T-helper 1 cell treated with Interleukin-12 subunit alpha and Interleukin-12 subunit beta and Interleukin-4 antibody, amounts not matched to agents 30 ng/mL and 1 ng/mL, for 36 hours (primary cell): ENCODE measurements at regions not wholly inside any gene's neighbourhood (a gene's known extent, or its start where the extent isn't known, plus 50 kb on each side); places are given as distances from the start of the nearest gene placed in this dataset.
"Not testable (repeated sequence)": the region's sequence is repeated elsewhere in the genome, so short reads cannot be mapped to it uniquely, and the experiment has no call there.

ENCODE experiments used
- intact Hi-C: fragments of 100-400 bp; cut with micrococcal nuclease; formaldehyde crosslinking; loops from one replicate; pipeline ENCODE4 v1.15.1; 2024

DNA sequence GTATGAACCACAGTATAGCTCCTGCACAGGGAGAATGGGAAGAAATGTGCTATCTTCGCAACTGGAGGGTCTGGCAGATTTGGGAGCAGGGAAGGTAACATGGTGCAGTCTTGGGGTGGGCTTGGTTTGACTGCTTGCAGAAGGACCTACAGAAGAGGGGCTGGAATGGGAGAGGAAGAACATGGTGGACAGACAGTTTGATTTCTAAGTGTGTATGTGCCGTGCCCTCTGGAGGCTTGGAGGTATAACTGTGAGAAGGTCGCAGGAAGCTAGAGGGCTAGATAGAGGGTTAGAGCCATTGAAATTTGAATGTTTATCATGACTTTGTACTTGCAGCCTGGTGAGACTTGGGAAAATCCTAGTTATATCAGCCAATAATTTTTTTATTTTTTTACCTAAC is 169.2 kb downstream of the SQOR start:
- intact Hi-C loops, result no loop called here

DNA sequence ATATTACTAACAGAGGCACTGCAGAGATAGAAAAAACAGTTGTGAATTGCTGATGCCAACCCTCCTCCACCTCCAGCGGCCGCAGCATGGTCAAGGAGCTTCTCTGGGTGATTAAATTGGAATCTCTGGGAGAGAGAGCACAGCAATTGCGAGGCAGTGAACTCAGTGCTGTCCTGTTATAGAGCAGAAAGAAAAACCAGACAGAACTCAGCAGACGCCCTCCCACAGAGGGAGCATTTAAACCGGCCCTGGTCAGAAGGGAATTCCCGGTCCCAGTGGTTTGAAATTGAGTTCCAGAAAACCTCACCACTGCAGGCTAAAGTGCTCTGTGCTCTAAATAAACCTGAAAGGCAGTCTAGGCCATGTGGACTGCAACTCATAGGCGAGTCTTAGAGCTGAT is 175.4 kb downstream of the SQOR start:
- intact Hi-C loops, result no loop called here

DNA sequence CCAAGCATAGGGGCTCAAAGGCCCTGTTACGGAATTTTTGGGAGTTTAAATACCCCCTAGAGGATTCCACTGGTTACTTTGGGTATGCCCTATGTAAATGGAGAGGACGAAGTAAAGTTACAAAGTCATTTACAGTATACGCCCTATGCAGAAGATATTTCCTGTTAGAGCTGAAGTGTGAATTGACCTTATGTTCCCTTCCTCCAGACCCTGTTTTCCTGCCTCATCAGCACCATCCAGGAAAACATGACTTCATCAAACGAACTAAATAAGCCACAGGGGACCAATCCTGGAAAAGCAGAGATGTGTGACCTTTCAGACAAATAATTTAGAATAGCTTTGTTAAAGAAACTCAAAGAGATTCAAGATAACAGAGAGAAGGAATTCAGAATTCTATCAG is 177.4 kb downstream of the SQOR start:
- intact Hi-C loops, result no loop called here

DNA sequence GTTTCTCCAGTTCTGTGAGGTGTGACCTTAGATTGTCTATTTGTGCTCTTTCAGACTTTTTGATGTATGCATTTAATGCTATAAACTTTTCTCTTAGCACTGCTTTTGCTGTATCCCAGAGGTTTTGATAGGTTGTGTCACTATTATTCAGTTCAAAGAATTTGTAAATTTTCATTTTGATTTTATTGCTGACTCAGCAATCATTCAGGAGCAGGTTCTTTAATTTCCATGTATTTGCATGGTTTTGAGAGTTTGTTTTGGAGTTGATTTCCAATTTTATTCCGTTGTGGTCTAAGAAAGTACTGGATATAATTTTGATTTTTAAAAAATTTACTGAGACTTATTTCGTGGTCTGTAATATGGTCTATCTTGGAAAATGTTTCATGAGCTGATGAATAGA is 182.7 kb downstream of the SQOR start:
- intact Hi-C loops, result not testable (repeated sequence)

DNA sequence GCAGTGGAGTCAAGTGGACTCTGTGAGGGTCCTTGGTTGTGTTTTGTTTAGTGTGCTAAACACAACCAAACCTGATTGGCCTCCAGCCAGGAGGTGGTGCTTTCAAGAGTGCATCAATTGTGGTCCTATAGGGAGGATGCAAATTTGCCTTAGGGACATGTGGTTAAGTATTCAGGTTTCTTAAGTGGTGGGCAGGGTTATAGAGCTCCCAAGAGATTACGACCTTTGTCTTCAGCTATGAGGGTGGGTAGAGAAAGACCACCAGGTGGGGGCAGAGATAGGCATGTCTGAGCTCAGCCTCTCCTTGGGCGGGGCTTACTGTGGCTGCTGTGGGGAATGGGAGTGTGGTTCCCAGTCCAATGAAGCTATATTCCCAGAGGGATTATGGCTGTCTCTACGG is 186.6 kb downstream of the SQOR start:
- intact Hi-C loops, result no loop called here

DNA sequence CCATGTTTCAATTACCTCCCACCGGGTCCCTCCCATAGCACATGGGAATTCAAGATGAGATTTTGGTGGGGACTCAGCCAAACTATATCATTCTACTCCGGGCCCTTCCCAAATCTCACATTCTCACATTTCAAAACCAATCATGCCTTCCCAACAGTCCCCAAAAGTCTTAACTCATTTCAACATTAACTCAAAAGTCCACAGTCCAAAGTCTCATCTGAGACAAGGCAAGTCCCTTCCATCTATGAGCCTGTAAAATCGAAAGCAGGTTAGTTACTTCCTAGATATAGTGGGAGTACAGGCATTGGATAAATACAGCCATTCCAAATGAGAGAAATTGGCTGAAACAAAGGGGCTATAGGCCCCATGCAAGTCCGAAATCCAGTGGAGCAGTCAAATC is 188.1 kb downstream of the SQOR start:
- intact Hi-C loops, result not testable (repeated sequence)

DNA sequence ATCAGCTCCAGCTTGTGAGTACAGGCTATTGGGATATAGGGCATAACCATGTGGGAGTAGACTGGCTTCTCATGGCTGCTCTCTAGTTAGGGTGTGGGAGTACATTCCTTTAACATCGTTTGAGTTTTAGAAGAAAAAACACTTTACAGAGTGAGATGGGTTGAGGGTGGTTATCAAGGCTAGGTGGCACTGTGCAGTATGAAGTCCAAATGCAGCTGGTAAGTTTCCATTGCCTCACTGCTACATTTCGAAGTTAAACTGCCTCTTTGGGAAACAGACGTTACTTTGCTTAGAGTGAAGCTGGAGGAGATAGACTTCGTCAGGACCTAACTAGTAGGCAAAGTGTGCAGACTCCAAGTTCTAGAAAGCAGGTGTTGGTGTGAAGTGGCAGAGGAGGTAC is 192.4 kb downstream of the SQOR start:
- intact Hi-C loops, result no loop called here

DNA sequence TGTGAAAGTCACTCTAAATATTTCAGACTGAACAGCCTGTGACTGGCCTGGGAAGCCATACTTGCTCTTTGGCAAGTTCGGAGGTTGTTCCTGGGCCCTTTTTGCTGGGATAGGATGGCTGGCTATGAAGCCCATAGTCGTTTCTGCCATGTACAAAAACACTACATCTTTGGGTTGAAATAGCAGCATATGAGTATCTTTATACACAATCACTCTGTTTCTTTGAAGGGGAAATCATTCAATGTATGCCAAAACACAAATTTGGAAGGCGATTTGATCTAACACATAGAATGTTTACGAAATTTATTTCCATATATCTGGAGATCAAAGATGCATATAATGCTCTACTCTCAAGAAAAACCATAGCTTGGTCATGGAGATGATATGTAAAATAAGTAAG is 192.9 kb downstream of the SQOR start:
- intact Hi-C loops, result no loop called here

DNA sequence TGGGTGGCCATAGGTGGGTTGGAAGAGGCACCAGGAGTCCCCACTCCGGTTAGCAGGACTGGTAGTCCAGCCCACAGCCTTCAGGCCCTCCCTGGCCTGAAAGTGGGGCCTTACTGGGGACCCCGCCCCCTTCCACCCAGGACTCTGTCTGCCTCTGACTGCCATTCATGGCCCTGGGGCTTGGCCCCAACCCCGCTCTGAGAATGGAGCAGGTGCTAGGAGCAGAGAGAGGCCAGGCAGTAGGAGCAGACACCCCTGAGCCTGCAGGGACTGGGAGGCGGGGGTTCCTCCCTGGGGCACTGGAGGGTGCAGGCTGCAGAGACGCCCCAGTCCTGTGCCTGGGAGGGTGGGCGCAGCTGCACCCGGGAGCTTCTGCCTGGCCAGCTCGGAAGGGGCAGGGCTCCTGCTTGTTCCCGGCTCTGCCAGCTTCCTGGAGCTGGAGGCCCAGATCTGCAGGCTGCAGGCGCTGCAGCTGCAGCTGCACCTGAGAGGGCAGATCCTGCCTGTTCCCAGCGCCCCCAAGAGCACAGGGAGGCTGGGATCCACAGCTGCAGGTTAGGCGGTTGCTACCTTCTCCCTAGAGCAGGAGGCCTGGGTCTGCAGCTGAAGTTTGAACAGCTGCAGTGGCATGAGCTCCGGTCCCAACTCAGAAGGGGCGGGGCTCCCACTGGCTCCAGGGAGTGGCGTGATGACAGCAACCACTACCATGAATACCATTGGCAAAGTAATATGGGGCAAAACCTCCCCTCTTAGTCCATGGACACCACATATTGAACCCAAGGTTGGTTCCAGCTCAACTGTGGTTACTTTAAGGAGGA is 194.7 kb downstream of the SQOR start:
- intact Hi-C loops, result no loop called here

DNA sequence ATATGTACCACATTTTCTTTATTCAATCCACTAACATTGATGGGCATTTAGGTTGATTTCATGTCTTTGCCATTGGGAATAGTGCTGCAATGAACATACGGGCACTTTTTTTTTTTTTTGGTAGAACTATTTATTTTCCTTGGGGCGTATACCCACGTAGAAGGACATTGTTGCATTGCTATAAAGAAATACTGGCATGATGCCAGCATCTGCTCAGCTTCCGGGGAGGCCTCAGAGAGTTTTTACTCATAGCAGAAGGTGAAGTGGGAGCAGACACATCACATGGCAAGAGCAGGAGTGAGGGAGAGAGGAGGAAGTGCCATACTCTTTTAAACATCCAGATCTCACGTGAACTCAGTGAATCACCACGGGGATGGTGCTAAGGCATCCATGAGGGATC is 197.0 kb downstream of the SQOR start:
- intact Hi-C loops, result no loop called here

DNA sequence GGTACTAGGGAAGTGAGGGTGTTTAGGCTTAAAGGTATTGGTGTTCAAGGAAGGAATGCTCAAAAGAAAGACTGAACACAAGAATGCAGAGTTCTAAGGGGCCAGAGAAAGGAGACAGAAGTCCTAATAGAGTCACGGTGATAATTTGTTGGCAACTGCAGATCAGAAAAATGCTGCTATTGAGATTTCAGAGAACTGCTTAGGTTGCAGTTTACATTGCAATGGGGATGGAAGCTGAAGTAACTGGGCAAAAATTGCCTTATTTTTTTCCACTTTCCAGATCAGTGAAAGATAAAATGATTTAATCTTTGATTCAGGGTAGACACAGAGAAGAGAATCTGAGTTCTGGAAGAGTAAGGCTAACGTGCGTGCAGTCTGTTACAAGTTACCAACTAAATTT is 199.8 kb downstream of the SQOR start:
- intact Hi-C loops, result no loop called here

DNA sequence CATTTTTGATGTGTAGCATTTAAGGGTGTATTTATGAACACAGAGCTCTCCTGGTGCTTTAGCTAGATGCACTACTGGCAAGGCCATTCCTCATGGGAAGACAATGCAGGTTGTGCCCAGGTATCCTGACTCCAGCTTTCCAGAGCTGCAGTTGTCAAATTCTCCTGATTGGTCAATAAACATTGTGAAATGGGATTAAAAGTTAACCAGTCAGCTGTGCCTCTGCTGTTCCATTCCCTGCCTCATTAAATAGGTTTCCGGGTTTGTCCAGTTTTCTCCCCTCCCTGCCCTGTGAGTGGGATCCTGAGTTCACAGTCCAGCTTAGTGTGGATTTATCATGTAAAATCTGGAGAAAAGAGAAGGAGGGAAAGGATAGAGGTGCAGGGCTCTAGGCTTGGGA is 207.3 kb downstream of the SQOR start:
- intact Hi-C loops, result no loop called here

DNA sequence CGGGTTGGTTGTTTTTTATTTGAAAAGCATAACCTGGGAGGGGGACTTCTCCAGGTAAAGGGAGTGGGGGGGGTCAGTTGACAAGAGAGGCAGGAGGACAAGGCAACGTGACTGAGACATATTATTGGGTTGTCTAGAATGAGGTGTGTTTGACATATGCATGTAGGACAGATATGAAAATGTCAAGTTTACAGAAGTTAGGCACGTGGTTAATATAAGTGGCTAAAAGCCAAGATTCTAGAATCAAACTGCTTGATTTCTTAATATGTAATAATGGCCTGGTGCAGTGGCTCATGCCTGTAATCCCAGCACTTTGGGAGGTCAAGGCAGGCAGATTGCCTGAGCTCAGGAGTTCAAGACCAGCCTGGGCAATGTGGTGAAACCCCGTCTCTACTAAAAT is 212.8 kb downstream of the SQOR start:
- intact Hi-C loops, result no loop called here

DNA sequence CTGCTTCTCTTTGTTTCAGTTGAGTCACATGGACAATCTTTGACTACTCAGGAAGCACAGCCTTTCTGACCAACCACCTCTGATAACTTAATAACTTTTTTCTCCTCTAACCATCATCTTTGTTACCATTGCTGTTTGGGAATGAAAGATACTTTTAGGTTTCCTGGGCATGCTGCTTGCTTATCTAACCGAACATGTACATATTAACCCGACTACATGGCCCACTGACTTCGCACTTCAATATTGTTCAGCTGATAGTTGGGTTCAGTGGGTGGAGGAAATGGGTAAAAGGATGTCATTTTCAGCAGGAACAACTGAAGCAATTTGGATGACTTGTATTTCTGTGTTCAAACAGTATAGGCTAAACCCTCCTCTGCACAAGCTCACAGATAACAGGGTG is 214.3 kb downstream of the SQOR start:
- intact Hi-C loops, result no loop called here

DNA sequence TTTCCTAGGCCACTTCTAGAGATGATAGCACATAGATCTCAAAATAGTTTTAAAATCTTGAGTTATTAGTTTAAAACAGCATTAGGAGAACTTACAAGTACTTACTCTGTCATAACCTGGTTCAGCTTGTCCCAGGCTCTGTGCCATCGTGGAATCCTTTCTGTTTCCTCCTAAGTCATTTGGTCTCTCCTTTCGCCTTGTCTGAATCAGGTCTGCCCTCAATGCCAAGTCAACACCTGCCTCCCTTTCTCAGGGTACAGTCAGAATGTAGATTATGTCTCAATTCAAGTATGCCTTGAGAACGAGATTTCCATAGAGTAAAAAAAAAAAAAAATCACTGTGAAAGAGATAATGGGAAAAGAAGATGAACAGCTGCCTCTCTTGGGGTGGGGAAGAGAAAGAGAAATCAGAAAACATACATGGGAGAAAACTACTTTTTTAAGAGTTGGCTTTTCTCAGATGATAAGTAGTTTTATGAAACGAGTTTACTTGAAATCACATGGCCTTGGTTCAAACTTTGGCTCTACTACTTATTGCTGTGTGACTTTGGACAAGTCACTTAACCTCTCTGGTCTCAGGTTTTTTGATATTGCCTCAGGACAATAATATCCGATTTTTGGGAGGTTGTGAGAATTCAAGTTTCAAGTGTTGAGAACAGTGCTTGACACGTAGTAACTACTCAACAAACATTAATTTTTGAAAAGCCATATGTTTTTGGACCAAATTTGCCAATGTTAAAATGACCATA is 219.8 kb downstream of the SQOR start:
- intact Hi-C loops, result no loop called here

DNA sequence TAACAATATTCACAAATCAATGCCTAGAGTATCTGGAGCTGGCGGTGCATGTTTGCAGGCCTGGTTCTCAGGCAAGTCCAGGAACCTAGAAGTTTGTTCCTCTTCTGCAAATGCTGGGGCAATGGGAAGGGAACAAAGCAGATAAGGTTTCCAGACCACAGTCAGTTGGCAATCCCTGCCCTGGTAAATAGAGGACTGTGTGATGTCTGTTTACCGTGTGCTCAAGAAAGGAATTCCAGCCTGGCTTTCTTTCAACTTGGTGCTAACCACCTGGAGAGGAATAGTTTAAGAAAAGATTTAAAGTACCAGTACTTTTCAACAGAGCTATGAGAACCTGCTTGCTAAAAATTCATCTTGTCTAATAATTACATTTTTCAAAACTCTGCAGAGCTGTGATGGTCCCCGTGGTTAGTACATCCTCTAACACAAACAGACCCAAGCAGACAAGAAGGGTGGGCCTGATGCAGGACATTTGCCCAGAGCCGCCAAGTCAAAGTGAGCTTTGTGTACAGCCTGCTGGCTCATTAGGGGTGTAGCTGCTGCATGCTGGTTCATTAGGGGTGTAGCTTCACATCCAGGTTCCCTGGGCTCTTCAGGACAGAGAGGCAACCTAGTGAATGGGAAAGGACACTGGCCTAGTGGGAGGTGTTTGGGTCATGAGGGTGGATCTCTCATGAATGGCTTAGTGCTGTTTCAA is 220.5 kb downstream of the SQOR start:
- intact Hi-C loops, result no loop called here

DNA sequence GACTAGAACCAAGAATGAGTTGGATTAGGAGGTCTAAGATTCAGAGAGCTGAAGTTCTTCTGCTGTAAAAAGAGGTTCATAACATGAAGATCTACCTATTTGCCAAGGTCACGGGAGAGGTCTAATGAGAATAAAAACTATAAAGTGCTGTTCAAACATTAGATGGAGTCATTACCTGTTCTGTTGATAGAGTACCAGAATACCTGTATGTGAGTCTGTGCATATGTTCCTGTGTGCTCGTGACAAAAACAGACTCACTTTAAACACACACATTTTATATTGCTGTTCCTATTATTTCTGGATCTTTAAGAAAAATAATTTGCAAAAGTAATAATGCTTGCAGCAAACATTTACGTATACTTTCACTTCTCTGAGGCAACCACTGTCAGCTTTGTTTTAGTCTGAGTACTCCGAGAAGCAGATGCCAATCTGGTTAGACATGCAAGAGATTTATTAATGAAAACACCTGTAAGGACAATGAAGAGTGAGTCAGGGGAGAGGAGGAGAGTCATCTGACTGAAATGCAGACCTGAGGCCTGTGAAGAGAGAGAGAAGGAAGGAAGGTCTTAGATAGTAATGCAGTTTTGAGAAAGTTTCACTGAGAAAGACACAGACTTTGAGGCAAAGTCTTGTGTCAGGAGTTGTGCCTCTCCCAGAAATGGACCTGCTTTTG is 221.2 kb downstream of the SQOR start:
- intact Hi-C loops, result no loop called here

DNA sequence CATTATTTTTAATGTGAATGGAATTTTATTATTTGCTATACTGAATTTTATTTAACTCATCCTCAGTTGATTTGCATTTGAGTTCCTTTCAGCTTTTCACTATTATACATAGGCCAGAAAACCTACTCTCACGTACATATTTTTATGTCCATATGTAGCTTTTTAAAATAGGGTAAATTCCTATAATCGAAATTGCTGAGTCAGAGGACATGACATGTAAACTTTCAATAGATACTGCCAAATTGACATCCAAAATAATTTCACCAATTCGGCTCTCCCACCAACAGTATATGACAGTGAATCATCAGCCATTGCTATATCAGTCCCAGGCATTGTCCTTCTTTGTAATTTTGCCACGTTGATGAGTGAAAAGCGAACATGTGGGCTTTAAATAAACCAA is 222.5 kb downstream of the SQOR start:
- intact Hi-C loops, result no loop called here

DNA sequence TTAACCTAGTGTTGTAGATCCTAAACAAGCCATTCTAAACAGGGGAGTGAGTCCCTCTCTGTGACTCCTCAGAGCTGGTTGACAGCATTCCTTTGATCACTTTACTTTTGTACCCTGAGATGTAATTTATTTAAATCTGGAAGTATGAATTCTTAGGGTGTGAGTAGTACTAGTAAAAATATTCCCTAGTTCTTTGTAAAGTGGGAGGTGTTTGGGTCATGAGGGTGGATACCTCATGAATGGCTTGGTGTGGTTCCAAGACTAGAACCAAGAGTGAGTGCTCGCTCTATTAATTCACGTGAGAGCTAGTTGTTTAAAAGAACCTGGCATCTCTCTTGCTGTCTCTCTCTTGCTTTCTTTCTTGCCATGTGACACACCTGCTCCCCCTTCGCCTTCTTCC is 223.7 kb downstream of the SQOR start:
- intact Hi-C loops, result no loop called here

DNA sequence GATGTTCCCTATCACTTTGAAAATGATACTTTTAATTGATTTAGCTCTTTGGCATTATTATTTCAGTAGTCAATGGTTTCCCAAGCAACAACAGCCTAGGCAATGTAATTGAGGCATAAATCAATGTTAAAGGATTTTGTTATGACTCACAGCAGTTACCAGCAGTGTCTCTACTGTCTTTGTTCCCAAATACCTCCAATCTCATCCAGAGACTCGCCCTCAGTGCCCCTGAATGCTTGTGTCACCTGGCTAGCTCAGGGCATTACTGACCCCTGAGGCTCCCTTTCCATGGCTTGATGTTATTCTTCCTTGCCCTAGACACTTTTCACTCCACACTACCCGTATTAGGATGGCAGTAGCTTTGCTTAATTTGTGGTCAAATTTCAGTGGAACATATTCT is 227.2 kb downstream of the SQOR start:
- intact Hi-C loops, result no loop called here

DNA sequence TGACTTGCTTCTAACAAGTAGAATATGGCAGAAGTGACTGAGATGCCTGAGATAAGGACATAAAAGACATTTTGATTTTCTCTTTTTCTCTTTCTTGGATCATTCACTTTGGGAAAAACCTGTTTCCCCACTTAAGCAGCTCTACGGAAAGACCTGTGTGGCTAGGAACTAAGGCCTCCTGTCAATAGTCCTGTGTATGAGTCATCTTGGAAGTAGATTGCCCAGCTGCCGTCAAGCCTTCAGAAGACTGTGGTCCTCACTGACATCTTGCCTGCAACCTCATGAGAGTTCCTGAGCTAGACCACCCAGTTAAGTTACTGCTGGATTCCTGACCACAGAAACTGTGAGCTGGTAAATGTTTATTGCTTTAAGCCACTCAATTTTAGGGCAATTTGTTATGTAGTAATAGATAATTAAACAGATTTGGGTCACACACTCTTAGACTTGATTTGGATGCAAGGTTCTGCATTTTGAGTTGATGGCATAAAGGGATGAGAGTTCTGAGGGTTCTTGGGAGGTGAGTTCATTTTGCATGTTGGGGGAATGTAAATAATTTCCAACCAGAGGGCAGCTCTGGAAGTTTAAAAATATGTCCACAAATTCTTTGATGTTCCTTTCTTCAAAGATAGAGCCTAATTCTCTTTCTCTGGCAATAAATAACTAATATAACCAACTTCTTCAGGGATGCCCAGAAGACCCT is 229.2 kb downstream of the SQOR start:
- intact Hi-C loops, result no loop called here
